H1 (cell line): ENCODE measurements at regions not wholly inside any gene's neighbourhood (a gene's known extent, or its start where the extent isn't known, plus 50 kb on each side); places are given as distances from the start of the nearest gene placed in this dataset.

Experiments used
- CTCF ChIA-PET: fragments of 300-600 bp; sonication (Branson Sonifier 250); formaldehyde crosslinking; loops from one replicate; lab custom pipeline; 2021; ENCODE audit not compliant: partially characterized antibody; lab: Charles Lee
- POLR2A ChIA-PET: fragments of 300-600 bp; sonication (Branson Sonifier 250); formaldehyde crosslinking; loops from one replicate; lab custom pipeline; 2021; ENCODE audit warnings: inconsistent platforms; ENCODE audit not compliant: partially characterized antibody; lab: Charles Lee
- DNase-seq, 2 experiments: peaks; one replicate each; pipeline versions ENCODE4 v3.0.0 to v3.0.0-alpha.2; 2010 to 2022; ENCODE audit warnings: low spot score in 2 of 2, low read depth in 1 of 2, mixed read lengths in 1 of 2
- FAIRE-seq: peaks from 2 replicates; lab custom pipeline; 2011; peaks lifted over from hg19 to GRCh38; lab: Jason Lieb, UNC
- H2AFZ ChIP-seq: 2 replicates; pipeline ENCODE4 v1.8.1; 2012; ENCODE audit warnings: low read length, inconsistent platforms
- H2AK5ac ChIP-seq: 2 replicates; pipeline ENCODE4 v1.6.1; 2013; ENCODE audit warnings: low read depth, low read length
- H2BK120ac ChIP-seq: replicated peaks from 2 replicates; pipeline ENCODE3; 2013; ENCODE audit warnings: low read depth, low read length, inconsistent platforms
- H2BK12ac ChIP-seq: 2 replicates; pipeline ENCODE4 v1.6.1; 2013; ENCODE audit warnings: low read depth, low read length
- H2BK15ac ChIP-seq: 2 replicates; pipeline ENCODE4 v1.6.1; 2013; ENCODE audit warnings: low read length
- H2BK20ac ChIP-seq: 2 replicates; pipeline ENCODE4 v1.6.1; 2013; ENCODE audit warnings: low read length
- H2BK5ac ChIP-seq: 2 replicates; pipeline ENCODE4 v1.6.1; 2013; ENCODE audit warnings: low read depth, low read length
- H3K14ac ChIP-seq: 2 replicates; pipeline ENCODE4 v1.6.1; 2013; ENCODE audit warnings: inconsistent platforms; ENCODE audit not compliant: insufficient read length
- H3K18ac ChIP-seq: 2 replicates; pipeline ENCODE4 v1.6.1; 2013; ENCODE audit warnings: low read length; ENCODE audit errors: extremely low read depth
- H3K23ac ChIP-seq: 2 replicates; pipeline ENCODE4 v1.6.1; 2013; ENCODE audit warnings: inconsistent platforms; ENCODE audit not compliant: insufficient read length
- H3K23me2 ChIP-seq: 2 replicates; pipeline ENCODE4 v1.6.1; 2013; ENCODE audit warnings: low read depth, low read length
- H3K27ac ChIP-seq: 2 replicates; pipeline ENCODE4 v1.6.1; 2011; ENCODE audit warnings: low read depth, low read length, inconsistent platforms
- H3K27me3 ChIP-seq, 4 experiments: replicated peaks in 1 of 4; 1 replicate in 1 of 4; 2 replicates in 3 of 4; pipeline versions ENCODE4 v1.6.1 to v1.8.1; 2011 to 2013; ENCODE audit warnings: low read length in 3 of 4, mild to moderate bottlenecking in 3 of 4, inconsistent platforms in 2 of 4, mixed read lengths in 2 of 4, moderate library complexity in 1 of 4; ENCODE audit not compliant: control insufficient read depth in 3 of 4, insufficient read depth in 3 of 4; ENCODE audit errors: extremely low read depth in 1 of 4
- H3K36me3 ChIP-seq, 4 experiments: 2 replicates each; pipeline versions ENCODE4 v1.6.1 to v1.8.1; 2011 to 2013; ENCODE audit warnings: mild to moderate bottlenecking in 4 of 4, low read length in 3 of 4, moderate library complexity in 2 of 4, control low read depth in 1 of 4, inconsistent platforms in 1 of 4; ENCODE audit not compliant: insufficient read depth in 4 of 4, control insufficient read depth in 2 of 4
- H3K4ac ChIP-seq: replicated peaks from 2 replicates; pipeline ENCODE3; 2013; ENCODE audit warnings: low read length, low read depth, mixed read lengths, inconsistent platforms; ENCODE audit not compliant: insufficient read length
- H3K4me1 ChIP-seq, 4 experiments: replicated peaks in 1 of 4; 1 replicate in 1 of 4; 2 replicates in 3 of 4; pipeline versions ENCODE4 v1.6.1 to v1.8.1; 2011 to 2013; ENCODE audit warnings: low read length in 3 of 4, inconsistent platforms in 2 of 4, mixed read lengths in 1 of 4; ENCODE audit not compliant: insufficient read depth in 4 of 4, control insufficient read depth in 3 of 4
- H3K4me2 ChIP-seq, 2 experiments: 2 replicates each; pipeline versions ENCODE4 v1.6.1 to v1.8.1; 2011 to 2013; ENCODE audit warnings: low read depth in 2 of 2, low read length in 2 of 2, control low read depth in 1 of 2, inconsistent platforms in 1 of 2, mild to moderate bottlenecking in 1 of 2; ENCODE audit not compliant: insufficient read depth in 1 of 2
- H3K4me3 ChIP-seq, 4 experiments: fragments of 200-600, 300-600 bp in 1 of 4; sonication (generic), shearing (Covaris generic), sonication (Bioruptor Twin) in 1 of 4; 2 replicates each; pipeline versions ENCODE4 v1.5.1 to v1.8.1; 2011 to 2016; ENCODE audit warnings: low read length in 4 of 4, low read depth in 3 of 4, control low read depth in 2 of 4, inconsistent platforms in 2 of 4, mild to moderate bottlenecking in 2 of 4, mixed read lengths in 1 of 4, moderate library complexity in 1 of 4; ENCODE audit not compliant: insufficient read depth in 2 of 4; ENCODE audit errors: extremely low read depth in 1 of 4
- H3K56ac ChIP-seq: replicated peaks from 2 replicates; pipeline ENCODE3; 2013; ENCODE audit warnings: low read depth, mild to moderate bottlenecking, mixed read lengths, low read length, inconsistent platforms; ENCODE audit not compliant: insufficient read length
- H3K79me1 ChIP-seq: 2 replicates; pipeline ENCODE4 v1.6.1; 2013; ENCODE audit warnings: low read depth, low read length, control low read depth
- H3K79me2 ChIP-seq, 2 experiments: 2 replicates each; pipeline versions ENCODE4 v1.6.1 to v1.8.1; 2012 to 2013; ENCODE audit warnings: low read length in 2 of 2, mild to moderate bottlenecking in 2 of 2, inconsistent platforms in 1 of 2; ENCODE audit not compliant: insufficient read depth in 2 of 2, control insufficient read depth in 1 of 2
- H3K9ac ChIP-seq, 4 experiments: replicated peaks in 1 of 4; 1 replicate in 1 of 4; 2 replicates in 3 of 4; pipeline versions ENCODE4 v1.6.1 to v1.8.1; 2011 to 2013; ENCODE audit warnings: low read depth in 3 of 4, low read length in 3 of 4, control low read depth in 2 of 4, mild to moderate bottlenecking in 2 of 4, moderate library complexity in 2 of 4, inconsistent platforms in 1 of 4; ENCODE audit errors: extremely low read depth in 1 of 4
- H3K9me3 ChIP-seq, 2 experiments: 2 replicates each; pipeline versions ENCODE4 v1.6.1 to v1.8.1; 2012 to 2013; ENCODE audit warnings: mild to moderate bottlenecking in 2 of 2, moderate library complexity in 2 of 2, control low read depth in 1 of 2, inconsistent platforms in 1 of 2, low read depth in 1 of 2, low read length in 1 of 2, mixed read lengths in 1 of 2; ENCODE audit not compliant: insufficient read depth in 2 of 2
- H4K20me1 ChIP-seq, 2 experiments: replicated peaks in 1 of 2; 2 replicates each; pipeline versions ENCODE3 to v1.8.1; 2011 to 2013; ENCODE audit warnings: inconsistent platforms in 2 of 2, low read length in 2 of 2, mild to moderate bottlenecking in 1 of 2; ENCODE audit not compliant: insufficient read depth in 2 of 2, control insufficient read depth in 1 of 2
- H4K5ac ChIP-seq: 2 replicates; pipeline ENCODE4 v1.6.1; 2013; ENCODE audit warnings: low read length, low read depth, mixed read lengths, inconsistent platforms; ENCODE audit not compliant: insufficient read length
- H4K8ac ChIP-seq: 2 replicates; pipeline ENCODE4 v1.8.0; 2013; ENCODE audit warnings: mild to moderate bottlenecking, moderate library complexity, low read length, inconsistent platforms; ENCODE audit not compliant: insufficient read depth; ENCODE audit errors: extremely low read depth
- H4K91ac ChIP-seq: replicated peaks from 2 replicates; pipeline ENCODE3; 2013; ENCODE audit warnings: low read length, mixed read lengths, inconsistent platforms; ENCODE audit not compliant: insufficient read length
- SIX5 ChIP-seq: IDR thresholded peaks from 2 replicates; pipeline ENCODE4 v1.6.1; 2011; ENCODE audit warnings: mild to moderate bottlenecking, low read depth, low read length
- TEAD4 ChIP-seq: IDR thresholded peaks from 2 replicates; pipeline ENCODE4 v1.6.1; 2012; ENCODE audit warnings: low read depth, low read length, inconsistent platforms, mixed read lengths
- WGBS, 2 experiments: shearing (Covaris generic) in 1 of 2; methylation state at CpG; one replicate each; pipeline versions ENCODE4 v1.1.6 to v1.1.7; 2013 to 2015; ENCODE audit warnings: low lambda C conversion rate in 2 of 2, mixed read lengths in 2 of 2, inconsistent platforms in 1 of 2, low coverage in 1 of 2, missing lambda C conversion rate in 1 of 2; ENCODE audit not compliant: insufficient replicate concordance in 2 of 2, insufficient coverage in 1 of 2, insufficient read length in 1 of 2; ENCODE audit errors: extremely low coverage in 1 of 2, missing lambda C conversion rate in 1 of 2; 5-methylcytosine and 5-hydroxymethylcytosine counted together

GRCh38 chr14:55840821-55841220 is 260.8 kb downstream of the KTN1 start:
- WGBS, 2 experiments, result 100% methylated on average over 6 of the region's 6 CpGs; no CpG with 5 or more reads in 1 of the 2 experiments
- FAIRE-seq, result no peak

More at GRCh38 chr14:55840821-55841220, 260.8 kb downstream of the KTN1 start:
- no peaks in the 10 kb centered on the region for H3K23me2 ChIP-seq
- TF ChIP-seq SIX5 (no peak), TEAD4 (no peak)
- no peak for DNase-seq
- no peak overlapping the region for H3K4me2 ChIP-seq
- no peaks in the 10 kb centered on the region for H3K79me1 ChIP-seq
- no peak overlapping the region for H3K4me3 ChIP-seq
- H2BK20ac ChIP-seq, result no peak overlapping the region
- no peak overlapping the region for H3K27ac ChIP-seq
- H3K9me3 ChIP-seq, result peaks cover 0 to 5% of the 10 kb centered on the region in 2 experiments; a peak in 1 of 4 replicates
- no peak overlapping the region for H4K91ac ChIP-seq
- no peak overlapping the region for H4K5ac ChIP-seq
- H3K79me2 ChIP-seq, result no peaks in the 10 kb centered on the region
- H2AK5ac ChIP-seq, result no peak overlapping the region
- H4K20me1 ChIP-seq, result no peaks in the 10 kb centered on the region
- H4K8ac ChIP-seq, result no peak overlapping the region
- H3K18ac ChIP-seq, result no peak overlapping the region
- no peak overlapping the region for H2AFZ ChIP-seq
- no peak overlapping the region for H2BK5ac ChIP-seq
- H2BK15ac ChIP-seq, result no peak overlapping the region
- H3K9ac ChIP-seq, result no peak overlapping the region
- no peak overlapping the region for H3K23ac ChIP-seq
- no peak overlapping the region for H2BK120ac ChIP-seq
- H3K4ac ChIP-seq, result no peak overlapping the region
- H3K56ac ChIP-seq, result no peak overlapping the region
- H3K4me1 ChIP-seq, result no peaks in the 10 kb centered on the region
- POLR2A ChIA-PET, result no interaction called here
- H3K14ac ChIP-seq, result no peak overlapping the region
- CTCF ChIA-PET, result interaction anchor here (1.3 to 1.6 kb wide), 2 partner anchors 12 to 634 kb away, joined by 3 to 4 read pairs; no protein-coding TSS in a partner anchor
- H3K36me3 ChIP-seq, result no peaks in the 10 kb centered on the region
- no peaks in the 10 kb centered on the region for H3K27me3 ChIP-seq
- H2BK12ac ChIP-seq, result no peak overlapping the region
